ENCODE measurements at regions not wholly inside any gene's neighbourhood (a gene's known extent, or its start where the extent isn't known, plus 50 kb on each side); places are given as distances from the start of the nearest gene placed in this dataset.
A peak's percentile ranks its signal among the peaks of the same experiment; 100 is the strongest.

DNA sequence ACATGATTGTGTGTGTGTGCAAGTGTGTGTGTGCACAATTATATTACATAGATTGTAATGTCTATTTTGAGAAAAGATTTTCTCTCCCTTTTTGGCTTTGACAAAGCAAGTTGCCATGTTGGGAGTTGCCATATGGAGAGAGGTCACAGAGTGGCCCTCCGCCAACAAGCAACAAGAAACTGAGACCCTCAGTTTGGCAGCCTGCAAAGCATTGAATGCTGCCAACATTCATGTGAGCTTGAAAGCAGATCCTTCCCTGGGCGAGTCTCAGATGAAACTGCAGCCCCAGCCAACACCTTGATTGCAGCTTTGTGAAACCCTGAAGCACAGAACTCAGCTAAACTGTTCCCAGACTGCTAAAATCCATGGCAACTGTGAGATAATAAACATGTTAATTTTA lies 498.0 kb downstream of the NR2F1-AS1 start:
- DNase-seq (ENCODE audit: low read depth) = no peak
- in situ Hi-C loops (cut with HindIII; ENCODE audit: low sequenced_read_pairs) = no loop called here
- H3K4me3 ChIP-seq (ENCODE audit: low read depth, low read length) = no peak overlapping the region
- TF ChIP-seq, protein P1, sequence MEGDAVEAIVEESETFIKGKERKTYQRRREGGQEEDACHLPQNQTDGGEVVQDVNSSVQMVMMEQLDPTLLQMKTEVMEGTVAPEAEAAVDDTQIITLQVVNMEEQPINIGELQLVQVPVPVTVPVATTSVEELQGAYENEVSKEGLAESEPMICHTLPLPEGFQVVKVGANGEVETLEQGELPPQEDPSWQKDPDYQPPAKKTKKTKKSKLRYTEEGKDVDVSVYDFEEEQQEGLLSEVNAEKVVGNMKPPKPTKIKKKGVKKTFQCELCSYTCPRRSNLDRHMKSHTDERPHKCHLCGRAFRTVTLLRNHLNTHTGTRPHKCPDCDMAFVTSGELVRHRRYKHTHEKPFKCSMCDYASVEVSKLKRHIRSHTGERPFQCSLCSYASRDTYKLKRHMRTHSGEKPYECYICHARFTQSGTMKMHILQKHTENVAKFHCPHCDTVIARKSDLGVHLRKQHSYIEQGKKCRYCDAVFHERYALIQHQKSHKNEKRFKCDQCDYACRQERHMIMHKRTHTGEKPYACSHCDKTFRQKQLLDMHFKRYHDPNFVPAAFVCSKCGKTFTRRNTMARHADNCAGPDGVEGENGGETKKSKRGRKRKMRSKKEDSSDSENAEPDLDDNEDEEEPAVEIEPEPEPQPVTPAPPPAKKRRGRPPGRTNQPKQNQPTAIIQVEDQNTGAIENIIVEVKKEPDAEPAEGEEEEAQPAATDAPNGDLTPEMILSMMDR (IDR thresholded peaks at IDR 0.05; ENCODE audit: low read depth, low read length, missing control alignments) = no peak

- in situ Hi-C loops (cut with HindIII; ENCODE audit: low sequenced_read_pairs) = no loop called here
- no peak overlapping the region for H3K4me3 ChIP-seq (ENCODE audit: low read depth, low read length)
- no peak for DNase-seq (ENCODE audit: low read depth)
- TF ChIP-seq, protein P1 (IDR thresholded peaks at IDR 0.05; ENCODE audit: low read depth, low read length, missing control alignments) = no peak
Measured at GRCh38 chr5:93079046-93079445, 502.0 kb downstream of the NR2F1-AS1 start.

DNA sequence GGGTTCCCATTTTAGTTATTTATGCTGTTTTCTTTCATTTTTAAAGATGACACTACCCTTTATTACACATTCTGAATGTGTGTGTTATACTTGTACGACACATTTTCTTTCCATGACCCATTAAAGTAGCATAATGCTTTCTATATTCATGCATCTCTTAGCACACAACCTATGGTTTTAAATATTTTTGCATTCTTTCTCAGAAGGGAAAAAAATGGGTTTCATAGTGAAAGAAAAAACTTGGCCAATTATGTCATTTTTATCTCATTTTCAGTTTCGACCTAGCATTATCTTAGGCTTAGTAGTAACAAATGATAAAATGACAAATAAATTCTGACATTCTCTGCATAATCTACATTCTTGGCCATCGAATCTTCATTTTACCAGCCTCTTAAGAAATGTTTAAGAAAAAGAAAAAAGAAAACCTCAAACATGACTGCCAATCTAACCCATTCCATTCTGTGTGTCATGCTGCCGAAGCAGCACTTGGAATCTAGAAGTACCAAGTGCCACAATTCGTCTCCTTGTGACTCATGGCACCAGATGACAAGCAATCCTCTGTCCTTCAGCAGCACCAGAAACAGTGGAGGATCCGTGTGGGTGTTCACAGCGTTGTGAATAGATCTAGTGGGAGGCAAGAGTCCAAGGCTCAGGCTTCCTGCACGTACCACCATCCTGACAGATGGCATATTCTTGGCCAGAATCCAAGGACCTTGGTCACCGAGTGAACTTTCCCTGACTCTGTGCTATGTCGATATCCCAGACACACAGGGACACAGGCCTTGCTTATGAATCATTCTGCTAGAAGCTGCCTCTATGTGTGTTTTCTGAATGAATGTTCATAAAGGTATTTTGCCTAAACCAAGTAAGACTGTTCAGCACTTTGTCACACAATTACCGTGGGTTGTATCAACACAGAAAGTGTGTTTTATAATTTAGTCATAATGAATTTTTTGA lies 502.7 kb downstream of the NR2F1-AS1 start:
- in situ Hi-C loops (cut with HindIII; ENCODE audit: low sequenced_read_pairs) = no loop called here
- H3K4me3 ChIP-seq (ENCODE audit: low read depth, low read length) = no peak overlapping the region
- TF ChIP-seq, protein P1 (IDR thresholded peaks at IDR 0.05; ENCODE audit: low read depth, low read length, missing control alignments) = no peak
- DNase-seq (ENCODE audit: low read depth) = peak; percentile 46

DNA sequence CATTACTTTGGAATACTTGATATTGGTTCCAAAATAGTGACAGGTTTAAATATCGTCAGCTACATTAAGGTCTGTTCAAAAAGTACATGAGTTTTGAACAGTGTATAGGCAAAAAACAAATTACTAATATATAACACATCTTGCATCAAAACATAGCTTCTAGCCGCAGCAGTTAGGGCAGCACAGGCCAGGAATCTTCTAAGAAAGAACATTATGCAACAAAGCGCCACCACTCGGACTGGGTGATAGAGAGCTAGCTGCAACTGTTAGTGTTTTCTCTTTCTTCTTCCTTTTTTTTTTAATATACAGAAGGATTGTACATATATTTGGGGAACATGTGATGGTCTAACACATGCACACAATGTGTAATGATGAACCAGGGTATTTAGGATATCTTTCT lies 504.5 kb downstream of the NR2F1-AS1 start:
- no peak for DNase-seq (ENCODE audit: low read depth)
- in situ Hi-C loops (cut with HindIII; ENCODE audit: low sequenced_read_pairs) = no loop called here
- TF ChIP-seq, protein P1 (IDR thresholded peaks at IDR 0.05; ENCODE audit: low read depth, low read length, missing control alignments) = no peak
- no peak overlapping the region for H3K4me3 ChIP-seq (ENCODE audit: low read depth, low read length)

- in situ Hi-C loops (cut with HindIII; ENCODE audit: low sequenced_read_pairs) = no loop called here
- no peak overlapping the region for H3K4me3 ChIP-seq (ENCODE audit: low read depth, low read length)
- TF ChIP-seq, protein P1 (IDR thresholded peaks at IDR 0.05; ENCODE audit: low read depth, low read length, missing control alignments) = no peak
- DNase-seq (ENCODE audit: low read depth) = no peak
Measured at GRCh38 chr5:93076096-93076495, 504.9 kb downstream of the NR2F1-AS1 start.

DNA sequence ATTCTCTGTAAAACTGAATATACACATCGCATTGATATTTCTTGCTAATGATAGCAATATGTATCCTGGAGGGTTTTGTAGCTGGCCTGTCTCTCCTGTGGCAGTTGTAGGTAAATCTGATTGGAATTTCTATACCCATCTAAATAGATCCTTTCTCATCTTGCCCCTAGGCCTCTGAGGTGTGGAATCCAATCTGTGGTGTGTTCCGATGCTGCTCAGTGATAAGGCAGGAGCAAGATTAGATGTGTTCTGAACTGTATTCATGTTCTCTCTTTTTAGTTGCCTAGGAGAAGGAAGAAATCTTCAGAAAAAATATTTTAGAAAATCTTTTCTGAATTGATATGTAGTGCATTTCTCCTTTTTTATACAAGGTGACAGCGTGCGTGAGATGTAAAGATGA lies 507.5 kb downstream of the NR2F1-AS1 start:
- TF ChIP-seq, protein P1 (IDR thresholded peaks at IDR 0.05; ENCODE audit: low read depth, low read length, missing control alignments) = no peak
- in situ Hi-C loops (cut with HindIII; ENCODE audit: low sequenced_read_pairs) = no loop called here
- DNase-seq (ENCODE audit: low read depth) = no peak
- no peak overlapping the region for H3K4me3 ChIP-seq (ENCODE audit: low read depth, low read length)

Measured in astrocyte of the cerebellum (primary cell).